Esophagus muscularis mucosa (tissue), 4 donors: ENCODE measurements at regions not wholly inside any gene's neighbourhood (a gene's known extent, or its start where the extent isn't known, plus 50 kb on each side); places are given as distances from the start of the nearest gene placed in this dataset.

Experiments
- DNase-seq: peaks from one replicate; pipeline ENCODE4 v3.0.0-alpha.2; 2017; ENCODE audit errors: extremely low spot score
- H3K27ac ChIP-seq, 4 donors: fragments of 200-600 bp; sonication (generic); replicated peaks in 1 of 4; 1 replicate in 3 of 4; 2 replicates in 1 of 4; pipeline ENCODE4 v1.5.1; 2016 to 2019; ENCODE audit warnings: mild to moderate bottlenecking in 1 of 4
- H3K27me3 ChIP-seq, 4 donors: fragments of 200-600 bp; sonication (generic); one replicate each; pipeline versions ENCODE4 v1.5.1 to v1.6.0; 2016 to 2019
- H3K36me3 ChIP-seq, 4 donors: fragments of 200-600 bp; sonication (generic); one replicate each; pipeline ENCODE4 v1.5.1; 2016 to 2019
- H3K4me1 ChIP-seq, 4 donors: fragments of 200-600 bp; sonication (generic); one replicate each; pipeline ENCODE4 v1.5.1; 2016 to 2019
- H3K4me3 ChIP-seq, 4 donors: fragments of 200-600 bp; sonication (generic); 1 replicate in 2 of 4; 2 replicates in 2 of 4; pipeline ENCODE4 v1.5.1; 2016 to 2019; ENCODE audit warnings: mild to moderate bottlenecking in 4 of 4, moderate library complexity in 1 of 4
- H3K9me3 ChIP-seq, 4 donors: fragments of 200-600 bp; sonication (generic); 1 replicate in 3 of 4; 2 replicates in 1 of 4; pipeline ENCODE4 v1.5.1; 2016 to 2019
- EP300 ChIP-seq: sonication (generic); formaldehyde crosslinking; IDR thresholded peaks from one replicate; pipeline ENCODE4 v1.6.1; 2017; ENCODE audit warnings: antibody characterized with exemption
- POLR2A ChIP-seq: fragments of 450-650 bp; IDR thresholded peaks from one replicate; pipeline ENCODE4 v1.6.1; 2017; ENCODE audit warnings: antibody characterized with exemption, moderate library complexity, mild to moderate bottlenecking, low read depth
- POLR2AphosphoS5 ChIP-seq, 2 donors: sonication (generic); formaldehyde crosslinking; IDR thresholded peaks; one replicate each; pipeline ENCODE4 v1.6.1; 2017; ENCODE audit warnings: antibody characterized with exemption in 2 of 2
- WGBS: methylation state at CpG from one replicate; pipeline ENCODE4 v1.1.5; 2018; 5-methylcytosine and 5-hydroxymethylcytosine counted together
- intact Hi-C: fragments of 100-400 bp; cut with DNase I; formaldehyde crosslinking; loops from one replicate; pipeline ENCODE4 v1.15.1; 2023
- TF ChIP-seq, protein P1 (sequence below), 3 experiments: fragments of 200-600 bp in 2 of 3; fragments of 450-650 bp in 1 of 3; sonication (generic) in 2 of 3; IDR thresholded peaks; one replicate each; pipeline ENCODE4 v1.5.1; 2017 to 2019; ENCODE audit warnings: antibody characterized with exemption in 3 of 3, mild to moderate bottlenecking in 2 of 3, moderate library complexity in 1 of 3

- H3K36me3 ChIP-seq: no peaks in the 10 kb centered on the region
- peaks cover 10 to 22% (median 15%) of the 10 kb centered on the region in 4 donors for H3K4me1 ChIP-seq
- TF ChIP-seq POLR2AphosphoS5 (IDR thresholded peaks at IDR 0.05): no peak
- TF ChIP-seq EP300: no peak
- no peak for TF ChIP-seq POLR2A
- intact Hi-C loops: no loop called here
- no peak overlapping the region for H3K4me3 ChIP-seq
- 90% methylated on average over 24 of the region's 25 CpGs for whole genome bisulfite sequencing
- no peak overlapping the region for H3K27ac ChIP-seq
- no peak for DNase-seq
- peaks cover 0 to 6% (median 0%) of the 10 kb centered on the region in 4 donors for H3K27me3 ChIP-seq
- H3K9me3 ChIP-seq: no peaks in the 10 kb centered on the region
Measured at GRCh38 chr18:10030816-10031541, 117.2 kb downstream of the VAPA start.

GRCh38 chr18:10032331-10033015 is 118.7 kb downstream of the VAPA start:
- no peak for DNase-seq
- peak overlapping the region in 1 of 4 donors; percentile 27 for H3K27ac ChIP-seq

GRCh38 chr18:10033016-10033399 is 119.2 kb downstream of the VAPA start:
- 64% methylated on average over 9 of the region's 9 CpGs for WGBS
- no peaks in the 10 kb centered on the region for H3K9me3 ChIP-seq
- H3K4me1 ChIP-seq: peaks cover 10 to 22% (median 15%) of the 10 kb centered on the region in 4 donors
- TF ChIP-seq POLR2AphosphoS5 (IDR thresholded peaks at IDR 0.05): no peak
- no peak for TF ChIP-seq POLR2A
- TF ChIP-seq, protein P1, sequence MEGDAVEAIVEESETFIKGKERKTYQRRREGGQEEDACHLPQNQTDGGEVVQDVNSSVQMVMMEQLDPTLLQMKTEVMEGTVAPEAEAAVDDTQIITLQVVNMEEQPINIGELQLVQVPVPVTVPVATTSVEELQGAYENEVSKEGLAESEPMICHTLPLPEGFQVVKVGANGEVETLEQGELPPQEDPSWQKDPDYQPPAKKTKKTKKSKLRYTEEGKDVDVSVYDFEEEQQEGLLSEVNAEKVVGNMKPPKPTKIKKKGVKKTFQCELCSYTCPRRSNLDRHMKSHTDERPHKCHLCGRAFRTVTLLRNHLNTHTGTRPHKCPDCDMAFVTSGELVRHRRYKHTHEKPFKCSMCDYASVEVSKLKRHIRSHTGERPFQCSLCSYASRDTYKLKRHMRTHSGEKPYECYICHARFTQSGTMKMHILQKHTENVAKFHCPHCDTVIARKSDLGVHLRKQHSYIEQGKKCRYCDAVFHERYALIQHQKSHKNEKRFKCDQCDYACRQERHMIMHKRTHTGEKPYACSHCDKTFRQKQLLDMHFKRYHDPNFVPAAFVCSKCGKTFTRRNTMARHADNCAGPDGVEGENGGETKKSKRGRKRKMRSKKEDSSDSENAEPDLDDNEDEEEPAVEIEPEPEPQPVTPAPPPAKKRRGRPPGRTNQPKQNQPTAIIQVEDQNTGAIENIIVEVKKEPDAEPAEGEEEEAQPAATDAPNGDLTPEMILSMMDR (IDR thresholded peaks at IDR 0.05): no peak
- no peak for TF ChIP-seq EP300
- intact Hi-C loops: no loop called here
- H3K36me3 ChIP-seq: no peaks in the 10 kb centered on the region
- peaks cover 0 to 6% (median 0%) of the 10 kb centered on the region in 4 donors for H3K27me3 ChIP-seq
- peak overlapping the region in 1 of 4 donors; percentile 27 for H3K27ac ChIP-seq
- no peak for DNase-seq
- H3K4me3 ChIP-seq: peak overlapping the region; percentile 32 to 46 (median 36)

More at GRCh38 chr18:10032331-10033015, 118.7 kb downstream of the VAPA start:
- Histone ChIP-seq H3K36me3 (no peaks in the 10 kb centered on the region), H3K4me3 (peak overlapping the region; percentile 32 to 46 (median 36)), H3K27me3 (peaks cover 0 to 6% (median 0%) of the 10 kb centered on the region in 4 donors), H3K4me1 (peaks cover 10 to 22% (median 15%) of the 10 kb centered on the region in 4 donors), H3K9me3 (no peaks in the 10 kb centered on the region)
- 40% methylated on average over 10 of the region's 46 CpGs for WGBS
- TF ChIP-seq POLR2A (no peak), EP300 (no peak), POLR2AphosphoS5 (IDR thresholded peaks at IDR 0.05) (no peak)
- TF ChIP-seq, protein P1 (IDR thresholded peaks at IDR 0.05): peak in 2 of 3 experiments; percentile 13 to 36
- intact Hi-C loops: no loop called here

DNA sequence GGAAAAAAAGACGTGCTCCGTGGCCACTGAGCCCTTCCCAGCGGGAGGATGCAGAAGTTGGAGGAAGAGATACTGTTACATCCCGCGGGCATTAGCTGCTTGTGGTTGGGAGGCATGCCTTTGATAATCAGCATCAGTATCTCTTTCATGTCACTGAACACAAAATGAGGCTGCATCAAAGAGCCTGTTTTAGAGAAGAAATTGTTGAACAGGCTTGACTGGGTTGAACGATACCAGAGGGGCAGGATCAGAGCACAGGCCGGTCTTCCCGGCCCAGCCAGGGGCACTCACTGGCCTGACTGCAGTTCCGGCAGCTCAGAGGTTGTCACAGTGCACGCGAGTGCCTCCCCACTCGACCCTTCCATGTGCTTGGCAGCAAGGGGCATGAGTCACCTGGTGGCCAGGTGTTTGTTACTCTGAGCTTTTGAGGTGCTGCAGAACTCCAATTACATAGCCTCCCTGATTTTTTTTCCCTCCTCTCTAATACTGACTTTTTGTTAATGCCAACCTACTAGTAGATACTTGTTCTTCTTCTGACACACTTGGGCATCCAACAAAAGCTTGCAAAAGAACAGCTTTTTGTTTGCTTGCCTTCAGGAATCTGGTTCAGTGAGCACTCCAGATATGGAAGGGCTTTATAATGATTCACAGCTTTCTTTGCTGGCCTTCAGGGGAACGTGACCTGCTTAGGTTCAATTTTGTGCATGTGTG is 121.6 kb downstream of the VAPA start:
- DNase-seq: no peak
- intact Hi-C loops: no loop called here
- WGBS: 78% methylated on average over 12 of the region's 13 CpGs

More for the DNA sequence above, 121.6 kb downstream of the VAPA start:
- TF ChIP-seq, protein P1 (IDR thresholded peaks at IDR 0.05): no peak
- no peak for TF ChIP-seq POLR2AphosphoS5 (IDR thresholded peaks at IDR 0.05)
- H3K4me3 ChIP-seq: no peak overlapping the region
- no peaks in the 10 kb centered on the region for H3K36me3 ChIP-seq
- H3K27me3 ChIP-seq: peaks cover 0 to 6% (median 0%) of the 10 kb centered on the region in 4 donors
- H3K27ac ChIP-seq: no peak overlapping the region
- H3K9me3 ChIP-seq: no peaks in the 10 kb centered on the region
- peaks cover 10 to 33% (median 27%) of the 10 kb centered on the region in 4 donors for H3K4me1 ChIP-seq
